ENCODE measurements at regions not wholly inside any gene's neighbourhood (a gene's known extent, or its start where the extent isn't known, plus 50 kb on each side); places are given as distances from the start of the nearest gene placed in this dataset.
A peak's percentile ranks its signal among the peaks of the same experiment; 100 is the strongest.

GRCh38 chr9:38277601-38278200, 114.8 kb upstream of the ALDH1B1 start:
- peak; percentile 52 for DNase-seq (ENCODE audit: low read depth)
- H3K4me3 ChIP-seq (ENCODE audit: low read length) = no peak overlapping the region
- TF ChIP-seq, protein P1, sequence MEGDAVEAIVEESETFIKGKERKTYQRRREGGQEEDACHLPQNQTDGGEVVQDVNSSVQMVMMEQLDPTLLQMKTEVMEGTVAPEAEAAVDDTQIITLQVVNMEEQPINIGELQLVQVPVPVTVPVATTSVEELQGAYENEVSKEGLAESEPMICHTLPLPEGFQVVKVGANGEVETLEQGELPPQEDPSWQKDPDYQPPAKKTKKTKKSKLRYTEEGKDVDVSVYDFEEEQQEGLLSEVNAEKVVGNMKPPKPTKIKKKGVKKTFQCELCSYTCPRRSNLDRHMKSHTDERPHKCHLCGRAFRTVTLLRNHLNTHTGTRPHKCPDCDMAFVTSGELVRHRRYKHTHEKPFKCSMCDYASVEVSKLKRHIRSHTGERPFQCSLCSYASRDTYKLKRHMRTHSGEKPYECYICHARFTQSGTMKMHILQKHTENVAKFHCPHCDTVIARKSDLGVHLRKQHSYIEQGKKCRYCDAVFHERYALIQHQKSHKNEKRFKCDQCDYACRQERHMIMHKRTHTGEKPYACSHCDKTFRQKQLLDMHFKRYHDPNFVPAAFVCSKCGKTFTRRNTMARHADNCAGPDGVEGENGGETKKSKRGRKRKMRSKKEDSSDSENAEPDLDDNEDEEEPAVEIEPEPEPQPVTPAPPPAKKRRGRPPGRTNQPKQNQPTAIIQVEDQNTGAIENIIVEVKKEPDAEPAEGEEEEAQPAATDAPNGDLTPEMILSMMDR (IDR thresholded peaks at IDR 0.05; ENCODE audit: insufficient read depth, low read depth, low read length, missing control alignments) = no peak

GRCh38 chr9:38276771-38277439, 115.6 kb upstream of the ALDH1B1 start:
- no peak overlapping the region for H3K4me3 ChIP-seq (ENCODE audit: low read length)
- DNase-seq (ENCODE audit: low read depth) = no peak
- TF ChIP-seq, protein P1 (IDR thresholded peaks at IDR 0.05; ENCODE audit: insufficient read depth, low read depth, low read length, missing control alignments) = no peak

DNA sequence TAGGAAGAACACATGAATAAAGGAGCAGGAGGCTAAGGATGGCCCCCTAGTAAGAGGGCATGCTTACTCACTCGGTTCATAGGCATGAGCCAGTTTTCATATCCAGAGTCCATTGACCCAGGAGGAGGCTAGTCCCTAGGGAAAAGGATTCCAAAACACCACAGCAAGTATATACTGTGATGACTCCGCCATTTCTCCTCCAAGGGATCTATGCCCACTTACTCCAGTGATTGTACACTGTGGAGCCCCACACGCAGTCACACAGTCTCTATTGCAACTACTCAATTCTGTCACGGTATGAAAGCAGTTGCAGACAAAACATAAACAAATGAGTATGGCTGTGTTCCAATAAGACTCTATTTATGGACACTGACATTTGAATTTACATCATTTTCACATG, 117.7 kb upstream of the ALDH1B1 start:
- TF ChIP-seq, protein P1 (IDR thresholded peaks at IDR 0.05; ENCODE audit: insufficient read depth, low read depth, low read length, missing control alignments) = no peak
- no peak overlapping the region for H3K4me3 ChIP-seq (ENCODE audit: low read length)
- no peak for DNase-seq (ENCODE audit: low read depth)

GRCh38 chr9:38272710-38273109, 119.8 kb upstream of the ALDH1B1 start:
- TF ChIP-seq, protein P1 (IDR thresholded peaks at IDR 0.05; ENCODE audit: insufficient read depth, low read depth, low read length, missing control alignments) = no peak
- no peak for DNase-seq (ENCODE audit: low read depth)
- H3K4me3 ChIP-seq (ENCODE audit: low read length) = no peak overlapping the region

DNA sequence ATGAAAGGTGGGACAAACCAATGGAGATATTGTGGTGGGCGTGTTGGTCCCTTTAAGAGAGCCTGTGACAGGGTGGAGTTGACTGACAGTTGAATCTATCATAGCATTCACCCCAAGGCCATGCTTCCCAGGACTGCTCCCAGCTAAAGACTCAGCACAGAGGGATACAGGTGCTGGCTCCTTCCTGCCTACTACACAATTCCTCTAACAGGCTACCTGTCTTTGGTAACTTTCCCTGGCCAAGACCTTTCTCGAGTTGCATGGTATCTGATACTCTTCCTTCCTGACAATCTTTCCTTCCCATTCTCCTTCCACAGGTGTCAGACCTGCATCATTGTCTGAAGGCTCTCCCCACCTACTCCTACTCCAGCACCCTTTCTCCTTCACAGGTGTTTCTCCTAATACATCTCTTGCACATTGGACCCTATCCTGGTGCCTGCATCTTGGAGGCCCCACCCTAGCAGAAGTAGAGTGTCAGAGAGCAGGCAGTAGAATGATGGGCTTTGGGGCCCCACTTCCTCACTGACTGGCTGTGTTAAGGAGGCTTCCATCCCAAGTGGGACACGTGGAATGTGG, 120.7 kb upstream of the ALDH1B1 start:
- no peak for DNase-seq (ENCODE audit: low read depth)
- TF ChIP-seq, protein P1 (IDR thresholded peaks at IDR 0.05; ENCODE audit: insufficient read depth, low read depth, low read length, missing control alignments) = no peak
- no peak overlapping the region for H3K4me3 ChIP-seq (ENCODE audit: low read length)

GRCh38 chr9:38269775-38270174, 122.7 kb upstream of the ALDH1B1 start:
- no peak for DNase-seq (ENCODE audit: low read depth)
- no peak overlapping the region for H3K4me3 ChIP-seq (ENCODE audit: low read length)
- TF ChIP-seq, protein P1 (IDR thresholded peaks at IDR 0.05; ENCODE audit: insufficient read depth, low read depth, low read length, missing control alignments) = no peak
